A549 (cell line): ENCODE measurements at regions not wholly inside any gene's neighbourhood (a gene's known extent, or its start where the extent isn't known, plus 50 kb on each side); places are given as distances from the start of the nearest gene placed in this dataset.

ENCODE experiments used
- CBX8 ChIP-seq: fragments of 200-600 bp; sonication (generic); IDR thresholded peaks from 2 replicates; pipeline ENCODE4 v1.6.1; 2016
- CTCF ChIP-seq: fragments of >200 bp; sonication (Bioruptor Twin); formaldehyde crosslinking; IDR thresholded peaks from 3 replicates; pipeline ENCODE4 v1.5.1; 2016
- EP300 ChIP-seq, 2 experiments: fragments of >200 bp; sonication (Bioruptor Twin); formaldehyde crosslinking; IDR thresholded peaks; 2 replicates in 1 of 2; 3 replicates in 1 of 2; pipeline ENCODE4 v1.6.1; 2016 to 2017
- FOXS1 ChIP-seq: fragments of 250-450 bp; sonication (Bioruptor Pico); IDR thresholded peaks from 2 replicates; pipeline ENCODE4 v1.5.0; 2020; ENCODE audit warnings: mild to moderate bottlenecking, moderate library complexity
- HMGXB4 ChIP-seq: fragments of 250-450 bp; sonication (Bioruptor Pico); IDR thresholded peaks from 2 replicates; pipeline ENCODE4 v1.5.0; 2021; ENCODE audit warnings: mild to moderate bottlenecking, moderate library complexity, borderline replicate concordance
- HOXA7 ChIP-seq: fragments of 250-450 bp; sonication (Bioruptor Pico); IDR thresholded peaks from 2 replicates; pipeline ENCODE4 v1.5.0; 2020; ENCODE audit warnings: mild to moderate bottlenecking, moderate library complexity
- MAFK ChIP-seq: fragments of 450-650 bp; IDR thresholded peaks from 2 replicates; pipeline ENCODE4 v1.6.1; 2014; ENCODE audit not compliant: partially characterized antibody
- MAX ChIP-seq: IDR thresholded peaks from 2 replicates; pipeline ENCODE4 v1.6.1; 2012
- MYC ChIP-seq: IDR thresholded peaks from 2 replicates; pipeline ENCODE4 v1.6.1; 2012; ENCODE audit warnings: mild to moderate bottlenecking, inconsistent platforms, low read length, improper control_type of control experiment, borderline replicate concordance
- PBX3 ChIP-seq: IDR thresholded peaks from 2 replicates; pipeline ENCODE4 v1.6.1; 2012
- PHF8 ChIP-seq: fragments of 200-600 bp; sonication (generic); IDR thresholded peaks from 2 replicates; pipeline ENCODE4 v1.6.1; 2016; ENCODE audit warnings: low read depth, mild to moderate bottlenecking, antibody characterized with exemption, moderate library complexity, borderline replicate concordance
- POLR2A ChIP-seq: IDR thresholded peaks from 2 replicates; pipeline ENCODE4 v1.6.1; 2012; ENCODE audit warnings: mild to moderate bottlenecking, low read length
- POLR2AphosphoS2 ChIP-seq: conservative IDR thresholded peaks from 2 replicates; pipeline ENCODE4 v1.6.1; 2012; ENCODE audit warnings: low read length, improper control_type of control experiment, inconsistent platforms
- ZFP36 ChIP-seq: fragments of 450-650 bp; IDR thresholded peaks from 2 replicates; pipeline ENCODE4 v1.6.1; 2014; ENCODE audit warnings: borderline replicate concordance; ENCODE audit not compliant: partially characterized antibody

- TF ChIP-seq MAFK (no peak), POLR2A (no peak), CTCF (no peak), MAX (no peak), PBX3 (no peak), FOXS1 (CRISPR knock-in tag) (no peak), ZFP36 (no peak), CBX8 (no peak), MYC (no peak), EP300 (IDR thresholded peaks at IDR 0.05) (no peak), HMGXB4 (CRISPR knock-in tag) (no peak), HOXA7 (no peak), POLR2AphosphoS2 (no peak), PHF8 (no peak)
These were observed 359.7 kb downstream of the MAFB start for GRCh38 chr20:40329321-40329720.
